H9 (cell line): ENCODE measurements at regions not wholly inside any gene's neighbourhood (a gene's known extent, or its start where the extent isn't known, plus 50 kb on each side); places are given as distances from the start of the nearest gene placed in this dataset.

ENCODE experiments used
- DNase-seq: peaks from one replicate; pipeline ENCODE4 v3.0.0-alpha.2; 2017
- H2AFZ ChIP-seq: one replicate; pipeline ENCODE4 v1.6.1; 2013; ENCODE audit warnings: mild to moderate bottlenecking, low read length, control low read depth, moderate library complexity
- H2AK5ac ChIP-seq: 2 replicates; pipeline ENCODE4 v1.6.1; 2013; ENCODE audit warnings: low read length, control low read depth, mixed read lengths; ENCODE audit not compliant: insufficient read length
- H2BK120ac ChIP-seq: one replicate; pipeline ENCODE4 v1.6.1; 2013; ENCODE audit warnings: low read depth, mild to moderate bottlenecking, low read length, control low read depth, inconsistent platforms; ENCODE audit not compliant: poor library complexity, severe bottlenecking
- H2BK12ac ChIP-seq: 2 replicates; pipeline ENCODE4 v1.6.1; 2013; ENCODE audit warnings: low read length, control low read depth, mixed read lengths, low read depth; ENCODE audit not compliant: insufficient read length
- H2BK15ac ChIP-seq: 2 replicates; pipeline ENCODE4 v1.6.1; 2013; ENCODE audit warnings: low read depth, low read length, control low read depth
- H2BK20ac ChIP-seq: one replicate; pipeline ENCODE4 v1.6.1; 2013; ENCODE audit warnings: low read depth, mild to moderate bottlenecking, low read length, control low read depth, inconsistent platforms; ENCODE audit not compliant: poor library complexity, severe bottlenecking
- H2BK5ac ChIP-seq: 2 replicates; pipeline ENCODE4 v1.6.1; 2013; ENCODE audit warnings: low read length, control low read depth, mixed read lengths; ENCODE audit not compliant: insufficient read length
- H3K14ac ChIP-seq: 2 replicates; pipeline ENCODE4 v1.6.1; 2013; ENCODE audit warnings: low read length, control low read depth; ENCODE audit not compliant: insufficient read depth
- H3K18ac ChIP-seq: 2 replicates; pipeline ENCODE4 v1.6.1; 2013; ENCODE audit warnings: low read depth, mild to moderate bottlenecking, mixed read lengths, low read length, control low read depth; ENCODE audit not compliant: insufficient read length
- H3K23ac ChIP-seq: 2 replicates; pipeline ENCODE4 v1.6.1; 2013; ENCODE audit warnings: low read length, control low read depth, mixed read lengths, low read depth; ENCODE audit not compliant: insufficient read length
- H3K23me2 ChIP-seq: 2 replicates; pipeline ENCODE4 v1.6.1; 2013; ENCODE audit warnings: low read depth, mild to moderate bottlenecking, mixed read lengths, low read length, control low read depth; ENCODE audit not compliant: insufficient read length, poor library complexity, severe bottlenecking
- H3K27ac ChIP-seq: 2 replicates; pipeline ENCODE4 v1.5.1; 2013; ENCODE audit warnings: low read length, control low read depth, mixed read lengths, low read depth; ENCODE audit not compliant: insufficient read length
- H3K27me3 ChIP-seq: 2 replicates; pipeline ENCODE4 v1.6.1; 2013; ENCODE audit warnings: low read length, control low read depth, inconsistent platforms; ENCODE audit not compliant: insufficient read depth
- H3K4ac ChIP-seq: 2 replicates; pipeline ENCODE4 v1.6.1; 2013; ENCODE audit warnings: low read depth, mild to moderate bottlenecking, control low read depth, inconsistent platforms, low read length, moderate library complexity
- H3K4me1 ChIP-seq: 2 replicates; pipeline ENCODE4 v1.6.1; 2013; ENCODE audit warnings: low read length, control low read depth, inconsistent platforms; ENCODE audit not compliant: insufficient read depth
- H3K4me2 ChIP-seq: 2 replicates; pipeline ENCODE4 v1.6.1; 2013; ENCODE audit warnings: low read length, control low read depth, mixed read lengths; ENCODE audit not compliant: insufficient read length, insufficient read depth
- H3K56ac ChIP-seq: 2 replicates; pipeline ENCODE4 v1.6.1; 2013; ENCODE audit warnings: low read depth, mild to moderate bottlenecking, mixed read lengths, low read length, control low read depth; ENCODE audit not compliant: insufficient read length
- H3K79me1 ChIP-seq: 2 replicates; pipeline ENCODE4 v1.6.1; 2013; ENCODE audit warnings: low read depth, mild to moderate bottlenecking, moderate library complexity, low read length, control low read depth, inconsistent platforms; ENCODE audit not compliant: insufficient read depth, poor library complexity, severe bottlenecking
- H3K79me2 ChIP-seq: 2 replicates; pipeline ENCODE4 v1.6.1; 2013; ENCODE audit warnings: low read length, control low read depth, inconsistent platforms; ENCODE audit not compliant: insufficient read depth
- H3K9ac ChIP-seq: 2 replicates; pipeline ENCODE4 v1.6.1; 2013; ENCODE audit warnings: low read length, control low read depth, mixed read lengths; ENCODE audit not compliant: insufficient read length; ENCODE audit errors: extremely low read depth
- H3K9me3 ChIP-seq: one replicate; pipeline ENCODE4 v1.6.1; 2013; ENCODE audit warnings: low read depth, low read length, inconsistent platforms; ENCODE audit not compliant: control insufficient read depth
- H3T11ph ChIP-seq: one replicate; pipeline ENCODE4 v1.6.1; 2013; ENCODE audit warnings: mild to moderate bottlenecking, low read length, control low read depth, inconsistent platforms
- H4K20me1 ChIP-seq: one replicate; pipeline ENCODE4 v1.6.1; 2013; ENCODE audit not compliant: control insufficient read depth, insufficient read length, insufficient read depth
- H4K5ac ChIP-seq: 2 replicates; pipeline ENCODE4 v1.6.1; 2013; ENCODE audit warnings: low read depth, mild to moderate bottlenecking, mixed read lengths, low read length, control low read depth; ENCODE audit not compliant: insufficient read length
- H4K8ac ChIP-seq: replicated peaks from 2 replicates; pipeline ENCODE4 v1.6.1; 2013; ENCODE audit warnings: low read length, control low read depth, mixed read lengths, low read depth; ENCODE audit not compliant: insufficient read length
- H4K91ac ChIP-seq: 2 replicates; pipeline ENCODE4 v1.6.1; 2013; ENCODE audit warnings: low read depth, mild to moderate bottlenecking, moderate library complexity, mixed read lengths, low read length, control low read depth; ENCODE audit not compliant: insufficient read length
- H3K27ac Mint-ChIP-seq, 3 experiments: 2 replicates in 2 of 3; 3 replicates in 1 of 3; pipeline ENCODE4 v1.8.0; 2020 to 2021; ENCODE audit warnings: mixed read lengths in 3 of 3, mild to moderate bottlenecking in 1 of 3, moderate library complexity in 1 of 3
- H3K27me3 Mint-ChIP-seq: 2 replicates; pipeline ENCODE4 v1.8.0; 2021; ENCODE audit warnings: low read depth, mild to moderate bottlenecking, moderate library complexity, mixed read lengths
- H3K36me3 Mint-ChIP-seq, 3 experiments: 2 replicates in 2 of 3; 3 replicates in 1 of 3; pipeline ENCODE4 v1.8.0; 2020 to 2021; ENCODE audit warnings: low read depth in 3 of 3, mixed read lengths in 3 of 3; ENCODE audit not compliant: insufficient read depth in 1 of 3
- H3K4me1 Mint-ChIP-seq, 2 experiments: 2 replicates each; pipeline ENCODE4 v1.8.0; 2020; ENCODE audit warnings: mixed read lengths in 2 of 2
- H3K4me3 Mint-ChIP-seq, 2 experiments: 2 replicates in 1 of 2; 3 replicates in 1 of 2; pipeline ENCODE4 v1.8.0; 2020 to 2021; ENCODE audit warnings: mild to moderate bottlenecking in 2 of 2, mixed read lengths in 2 of 2, moderate library complexity in 1 of 2
- H3K9me3 Mint-ChIP-seq, 2 experiments: 2 replicates in 1 of 2; 3 replicates in 1 of 2; pipeline ENCODE4 v1.8.0; 2020; ENCODE audit warnings: mild to moderate bottlenecking in 2 of 2, mixed read lengths in 2 of 2, moderate library complexity in 1 of 2
- CTCF ChIP-seq: fragments of 200-600 bp; sonication (generic); conservative IDR thresholded peaks from 3 replicates; pipeline ENCODE4 v1.8.0; 2021; ENCODE audit warnings: antibody characterized with exemption, mild to moderate bottlenecking
- WGBS: extraction: QIAGEN DNeasy Blood & Tissue Kit; methylation state at CpG from one replicate; pipeline ENCODE4 v1.1.7; 2013; ENCODE audit warnings: missing lambda C conversion rate, low lambda C conversion rate, mixed read lengths; ENCODE audit not compliant: insufficient read length; ENCODE audit errors: extremely low coverage; 5-methylcytosine and 5-hydroxymethylcytosine counted together

- no peak overlapping the region for H3K4me3 Mint-ChIP-seq
- H3K23me2 ChIP-seq, result no peaks in the 10 kb centered on the region
- H3K27ac ChIP-seq, result no peak overlapping the region
- H2BK120ac ChIP-seq, result no peak overlapping the region
- no peak overlapping the region for H3K4me2 ChIP-seq
- H2BK15ac ChIP-seq, result no peak overlapping the region
- H3K18ac ChIP-seq, result no peak overlapping the region
- H3K36me3 Mint-ChIP-seq, result peaks cover 0 to 5% (median 0%) of the 10 kb centered on the region in 3 experiments; a peak in 2 of 7 replicates
- no peak for DNase-seq
- no peak overlapping the region for H3K23ac ChIP-seq
- H3K79me1 ChIP-seq, result no peaks in the 10 kb centered on the region
- no peak overlapping the region for H4K91ac ChIP-seq
- peaks cover 2 to 4% of the 10 kb centered on the region in 2 experiments; a peak in 2 of 5 replicates for H3K9me3 Mint-ChIP-seq
- H4K8ac ChIP-seq, result no peak overlapping the region
- H3K79me2 ChIP-seq, result no peaks in the 10 kb centered on the region
- no peak overlapping the region for H2BK5ac ChIP-seq
- H4K5ac ChIP-seq, result no peak overlapping the region
- H3K4me1 ChIP-seq, result no peaks in the 10 kb centered on the region
- peaks cover 8 to 9% of the 10 kb centered on the region in 2 experiments; a peak in 3 of 4 replicates for H3K4me1 Mint-ChIP-seq
- TF ChIP-seq CTCF, result no peak
- no peak overlapping the region for H3T11ph ChIP-seq
- H3K27me3 Mint-ChIP-seq, result no peaks in the 10 kb centered on the region; the same call in none of the 2 replicates
- no peak overlapping the region for H3K14ac ChIP-seq
- no peak overlapping the region for H2BK12ac ChIP-seq
- no peaks in the 10 kb centered on the region for H3K27me3 ChIP-seq
- no peak overlapping the region for H2AFZ ChIP-seq
- H3K56ac ChIP-seq, result no peak overlapping the region
- no peaks in the 10 kb centered on the region for H4K20me1 ChIP-seq
- no peak overlapping the region for H3K4ac ChIP-seq
- no CpG with 5 or more reads among the region's 2 CpGs for WGBS
- H2BK20ac ChIP-seq, result no peak overlapping the region
- no peak overlapping the region for H2AK5ac ChIP-seq
- no peak overlapping the region; a peak in 1 of 7 replicates for H3K27ac Mint-ChIP-seq
- H3K9me3 ChIP-seq, result no peaks in the 10 kb centered on the region
- H3K9ac ChIP-seq, result no peak overlapping the region
Observed at GRCh38 chr7:68958571-68958970, 639.7 kb upstream of the AUTS2 start.
